Caco-2 (cell line): ENCODE measurements at regions not wholly inside any gene's neighbourhood (a gene's known extent, or its start where the extent isn't known, plus 50 kb on each side); places are given as distances from the start of the nearest gene placed in this dataset.

Experiments used
- BruUV-seq: library from RNA; stranded (reverse); fragments of 400-500 nt; replicated peaks from 2 replicates; lab custom pipeline; 2021; lab: Mats Ljungman, UMichigan
- CTCF ChIA-PET: fragments of 300-600 bp; sonication (Branson Sonifier 250); formaldehyde crosslinking; loops from one replicate; lab custom pipeline; 2022; ENCODE audit warnings: antibody characterized with exemption; lab: Charles Lee
- POLR2A ChIA-PET: fragments of 300-600 bp; sonication (Branson Sonifier 250); formaldehyde crosslinking; loops from one replicate; lab custom pipeline; 2022; ENCODE audit warnings: antibody characterized with exemption; lab: Charles Lee
- DNase-seq, 2 experiments: peaks; one replicate each; pipeline versions ENCODE4 v3.0.0 to v3.0.0-alpha.2; 2020 to 2022
- H3K27me3 ChIP-seq: replicated peaks from 2 replicates; pipeline ENCODE4 v1.6.0; 2011; ENCODE audit warnings: low read length; ENCODE audit not compliant: control insufficient read depth, insufficient read depth
- H3K36me3 ChIP-seq: 2 replicates; pipeline ENCODE4 v1.5.1; 2011; ENCODE audit warnings: low read length; ENCODE audit not compliant: control insufficient read depth, insufficient read depth
- H3K4me1 ChIP-seq: fragments of 250-450 bp; sonication (Bioruptor Pico); 2 replicates; pipeline ENCODE4 v1.5.1; 2020; ENCODE audit warnings: mild to moderate bottlenecking
- H3K4me3 ChIP-seq: 2 replicates; pipeline ENCODE4 v1.5.1; 2011; ENCODE audit warnings: low read depth, mild to moderate bottlenecking, control low read depth, low read length
- H3K9me3 ChIP-seq: fragments of 250-450 bp; sonication (Bioruptor Pico); 2 replicates; pipeline ENCODE4 v1.5.1; 2020; ENCODE audit warnings: mild to moderate bottlenecking, moderate library complexity
- H3K27ac Mint-ChIP-seq: one replicate; pipeline ENCODE4 v1.8.0; 2022; ENCODE audit warnings: mixed read lengths; ENCODE audit not compliant: unreplicated experiment
- H3K27me3 Mint-ChIP-seq: one replicate; pipeline ENCODE4 v1.8.0; 2022; ENCODE audit warnings: mixed read lengths; ENCODE audit not compliant: insufficient read depth, unreplicated experiment
- H3K36me3 Mint-ChIP-seq: one replicate; pipeline ENCODE4 v1.8.0; 2022; ENCODE audit warnings: mild to moderate bottlenecking, mixed read lengths; ENCODE audit not compliant: insufficient read depth, unreplicated experiment
- H3K4me1 Mint-ChIP-seq: one replicate; pipeline ENCODE4 v1.8.0; 2022; ENCODE audit warnings: low read depth, mixed read lengths; ENCODE audit not compliant: unreplicated experiment
- H3K4me3 Mint-ChIP-seq: one replicate; pipeline ENCODE4 v1.8.0; 2022; ENCODE audit warnings: mild to moderate bottlenecking, moderate library complexity, mixed read lengths; ENCODE audit not compliant: unreplicated experiment
- H3K9me3 Mint-ChIP-seq: one replicate; pipeline ENCODE4 v1.8.0; 2022; ENCODE audit warnings: mixed read lengths; ENCODE audit not compliant: unreplicated experiment
- CTCF ChIP-seq, 2 experiments: fragments of 200-600 bp in 1 of 2; IDR thresholded peaks; 1 replicate in 1 of 2; 2 replicates in 1 of 2; pipeline versions ENCODE4 v1.5.1 to v1.8.0; 2011 to 2022; ENCODE audit warnings: antibody characterized with exemption in 1 of 2, control low read depth in 1 of 2, inconsistent platforms in 1 of 2, low read depth in 1 of 2, low read length in 1 of 2, mild to moderate bottlenecking in 1 of 2, moderate library complexity in 1 of 2; ENCODE audit not compliant: insufficient read depth in 1 of 2, severe bottlenecking in 1 of 2, unreplicated experiment in 1 of 2
- intact Hi-C: fragments of 100-400 bp; cut with micrococcal nuclease; formaldehyde crosslinking; loops from one replicate; pipeline ENCODE4 v1.10.0; 2022; ENCODE audit not compliant: unreplicated experiment

GRCh38 chr20:11734431-11734830, 183.3 kb upstream of the BTBD3 start:
- intact Hi-C loops: no loop called here
- peaks cover 5% of the 10 kb centered on the region; the same call in 1 of the 2 replicates for H3K9me3 ChIP-seq
- ChIA-PET POLR2A (no interaction called here), CTCF (interaction anchor here (0.5 kb wide), 1 partner anchor 174 kb away, joined by 3 read pairs; no protein-coding TSS in a partner anchor)
- H3K9me3 Mint-ChIP-seq: peaks cover 26% of the 10 kb centered on the region
- no peaks in the 10 kb centered on the region for H3K4me1 Mint-ChIP-seq
- no peaks in the 10 kb centered on the region for H3K4me1 ChIP-seq
- H3K4me3 ChIP-seq: no peak overlapping the region
- no peak overlapping the region for H3K27ac Mint-ChIP-seq
- no peak overlapping the region for H3K4me3 Mint-ChIP-seq
- H3K36me3 ChIP-seq: no peaks in the 10 kb centered on the region
- H3K27me3 Mint-ChIP-seq: no peaks in the 10 kb centered on the region
- no peak for DNase-seq
- no peak for TF ChIP-seq CTCF (IDR thresholded peaks at IDR 0.05; ENCODE audit: insufficient read depth in 1 of 2, low read depth in 1 of 2, low read length in 1 of 2, severe bottlenecking in 1 of 2, unreplicated experiment in 1 of 2)
- H3K36me3 Mint-ChIP-seq: no peaks in the 10 kb centered on the region
- BruUV-seq: no TSS peak
- H3K27me3 ChIP-seq: no peaks in the 10 kb centered on the region

- Mint-ChIP-seq H3K36me3 (no peaks in the 10 kb centered on the region), H3K27ac (no peak overlapping the region), H3K4me1 (no peaks in the 10 kb centered on the region), H3K9me3 (no peaks in the 10 kb centered on the region), H3K27me3 (peaks cover 9% of the 10 kb centered on the region), H3K4me3 (no peak overlapping the region)
- H3K4me1 ChIP-seq: no peaks in the 10 kb centered on the region
- no peak for DNase-seq
- H3K9me3 ChIP-seq: no peaks in the 10 kb centered on the region
- intact Hi-C loops: no loop called here
- BruUV-seq: no TSS peak
- TF ChIP-seq CTCF (IDR thresholded peaks at IDR 0.05; ENCODE audit: insufficient read depth in 1 of 2, low read depth in 1 of 2, low read length in 1 of 2, severe bottlenecking in 1 of 2, unreplicated experiment in 1 of 2): no peak
- POLR2A ChIA-PET: no interaction called here
- H3K27me3 ChIP-seq: no peaks in the 10 kb centered on the region
- H3K4me3 ChIP-seq: no peak overlapping the region
- CTCF ChIA-PET: no interaction called here
- H3K36me3 ChIP-seq: no peaks in the 10 kb centered on the region
Observed at GRCh38 chr20:11738852-11739251, 178.8 kb upstream of the BTBD3 start.

- BruUV-seq: no TSS peak
- H3K4me1 Mint-ChIP-seq: no peaks in the 10 kb centered on the region
- no peaks in the 10 kb centered on the region for H3K4me1 ChIP-seq
- POLR2A ChIA-PET: no interaction called here
- CTCF ChIA-PET: no interaction called here
- H3K27me3 ChIP-seq: no peaks in the 10 kb centered on the region
- TF ChIP-seq CTCF (IDR thresholded peaks at IDR 0.05; ENCODE audit: insufficient read depth in 1 of 2, low read depth in 1 of 2, low read length in 1 of 2, severe bottlenecking in 1 of 2, unreplicated experiment in 1 of 2): no peak
- H3K27ac Mint-ChIP-seq: no peak overlapping the region
- DNase-seq: no peak
- intact Hi-C loops: no loop called here
- no peaks in the 10 kb centered on the region for H3K9me3 Mint-ChIP-seq
- no peak overlapping the region for H3K4me3 Mint-ChIP-seq
- H3K36me3 Mint-ChIP-seq: no peaks in the 10 kb centered on the region
- H3K36me3 ChIP-seq: no peaks in the 10 kb centered on the region
- H3K9me3 ChIP-seq: no peaks in the 10 kb centered on the region
- H3K27me3 Mint-ChIP-seq: peaks cover 9% of the 10 kb centered on the region
- no peak overlapping the region for H3K4me3 ChIP-seq
Observed at GRCh38 chr20:11740975-11741374, 176.7 kb upstream of the BTBD3 start.
